ENCODE measurements at regions not wholly inside any gene's neighbourhood (a gene's known extent, or its start where the extent isn't known, plus 50 kb on each side); places are given as distances from the start of the nearest gene placed in this dataset.

GRCh38 chr14:53885136-53885640 lies 71.4 kb downstream of the BMP4 start:
- Histone ChIP-seq H3K4me3 (ENCODE audit: low read length) (no peak overlapping the region), H3K56ac (ENCODE audit: low read length) (no peak overlapping the region), H4K8ac (ENCODE audit: low read depth, low read length) (no peak overlapping the region), H2BK120ac (ENCODE audit: low read depth, low read length) (no peak overlapping the region), H3K27me3 (ENCODE audit: insufficient read depth, low read length, poor library complexity) (no peaks in the 10 kb centered on the region), H2BK5ac (ENCODE audit: low read length) (no peak overlapping the region), H3K9ac (ENCODE audit: low read length) (no peak overlapping the region), H3K36me3 (ENCODE audit: control insufficient read depth, insufficient read depth, low read length) (no peaks in the 10 kb centered on the region), H2BK15ac (replicated peaks; ENCODE audit: low read depth) (no peak overlapping the region), H3K18ac (ENCODE audit: low read length) (no peak overlapping the region), H3K4ac (ENCODE audit: low read depth, low read length) (no peak overlapping the region), H2AK5ac (ENCODE audit: low read length) (no peak overlapping the region), H3K79me2 (ENCODE audit: control insufficient read depth, insufficient read depth, low read length) (no peaks in the 10 kb centered on the region), H3K79me1 (ENCODE audit: low read length) (no peaks in the 10 kb centered on the region), H4K5ac (ENCODE audit: low read length) (no peak overlapping the region), H3K4me1 (ENCODE audit: control insufficient read depth, low read depth, low read length) (no peaks in the 10 kb centered on the region), H3K4me2 (ENCODE audit: low read length) (no peak overlapping the region), H3K23ac (ENCODE audit: low read length) (no peak overlapping the region), H3K27ac (ENCODE audit: low read depth, low read length) (no peak overlapping the region)
- no CpG with 5 or more reads among the region's 1 CpG for WGBS (ENCODE audit: extremely low coverage, insufficient coverage, low lambda C conversion rate)
- no peak for DNase-seq

- no peak overlapping the region for H4K8ac ChIP-seq (ENCODE audit: low read depth, low read length)
- no peak overlapping the region for H2AK5ac ChIP-seq (ENCODE audit: low read length)
- H2BK5ac ChIP-seq (ENCODE audit: low read length) = no peak overlapping the region
- no peak overlapping the region for H3K27ac ChIP-seq (ENCODE audit: low read depth, low read length)
- no peaks in the 10 kb centered on the region for H3K79me1 ChIP-seq (ENCODE audit: low read length)
- H3K27me3 ChIP-seq (ENCODE audit: insufficient read depth, low read length, poor library complexity) = no peaks in the 10 kb centered on the region
- no peak overlapping the region for H3K9ac ChIP-seq (ENCODE audit: low read length)
- H3K56ac ChIP-seq (ENCODE audit: low read length) = no peak overlapping the region
- H3K23ac ChIP-seq (ENCODE audit: low read length) = no peak overlapping the region
- no peak overlapping the region for H2BK120ac ChIP-seq (ENCODE audit: low read depth, low read length)
- DNase-seq = no peak
- no peak overlapping the region for H4K5ac ChIP-seq (ENCODE audit: low read length)
- no peak overlapping the region for H3K4me2 ChIP-seq (ENCODE audit: low read length)
- H3K4me1 ChIP-seq (ENCODE audit: control insufficient read depth, low read depth, low read length) = no peaks in the 10 kb centered on the region
- H3K18ac ChIP-seq (ENCODE audit: low read length) = no peak overlapping the region
- no peak overlapping the region for H3K4ac ChIP-seq (ENCODE audit: low read depth, low read length)
- WGBS (ENCODE audit: extremely low coverage, insufficient coverage, low lambda C conversion rate) = no CpG with 5 or more reads among the region's 1 CpG
- no peaks in the 10 kb centered on the region for H3K79me2 ChIP-seq (ENCODE audit: control insufficient read depth, insufficient read depth, low read length)
- no peaks in the 10 kb centered on the region for H3K36me3 ChIP-seq (ENCODE audit: control insufficient read depth, insufficient read depth, low read length)
- H3K4me3 ChIP-seq (ENCODE audit: low read length) = no peak overlapping the region
- no peak overlapping the region for H2BK15ac ChIP-seq (replicated peaks; ENCODE audit: low read depth)
Observed at GRCh38 chr14:53884601-53885000, 72.0 kb downstream of the BMP4 start.

GRCh38 chr14:53883739-53884138 lies 72.9 kb downstream of the BMP4 start:
- Histone ChIP-seq H2BK5ac (ENCODE audit: low read length) (no peak overlapping the region), H3K79me2 (ENCODE audit: control insufficient read depth, insufficient read depth, low read length) (no peaks in the 10 kb centered on the region), H3K27me3 (ENCODE audit: insufficient read depth, low read length, poor library complexity) (no peaks in the 10 kb centered on the region), H3K9ac (ENCODE audit: low read length) (no peak overlapping the region), H3K4ac (ENCODE audit: low read depth, low read length) (no peak overlapping the region), H2AK5ac (ENCODE audit: low read length) (no peak overlapping the region), H3K23ac (ENCODE audit: low read length) (no peak overlapping the region), H4K5ac (ENCODE audit: low read length) (no peak overlapping the region), H3K4me3 (ENCODE audit: low read length) (no peak overlapping the region), H3K79me1 (ENCODE audit: low read length) (no peaks in the 10 kb centered on the region), H3K4me2 (ENCODE audit: low read length) (no peak overlapping the region), H2BK15ac (replicated peaks; ENCODE audit: low read depth) (no peak overlapping the region), H4K8ac (ENCODE audit: low read depth, low read length) (no peak overlapping the region), H3K56ac (ENCODE audit: low read length) (no peak overlapping the region), H3K36me3 (ENCODE audit: control insufficient read depth, insufficient read depth, low read length) (no peaks in the 10 kb centered on the region), H2BK120ac (ENCODE audit: low read depth, low read length) (no peak overlapping the region), H3K18ac (ENCODE audit: low read length) (no peak overlapping the region), H3K27ac (ENCODE audit: low read depth, low read length) (no peak overlapping the region), H3K4me1 (ENCODE audit: control insufficient read depth, low read depth, low read length) (no peaks in the 10 kb centered on the region)
- DNase-seq = no peak
- WGBS (ENCODE audit: extremely low coverage, insufficient coverage, low lambda C conversion rate) = no CpG with 5 or more reads among the region's 4 CpGs

GRCh38 chr14:53882684-53883083 lies 73.9 kb downstream of the BMP4 start:
- Histone ChIP-seq H3K79me2 (ENCODE audit: control insufficient read depth, insufficient read depth, low read length) (no peaks in the 10 kb centered on the region), H3K27me3 (ENCODE audit: insufficient read depth, low read length, poor library complexity) (no peaks in the 10 kb centered on the region), H3K9ac (ENCODE audit: low read length) (no peak overlapping the region), H2AK5ac (ENCODE audit: low read length) (no peak overlapping the region), H3K4me1 (ENCODE audit: control insufficient read depth, low read depth, low read length) (no peaks in the 10 kb centered on the region), H3K4me2 (ENCODE audit: low read length) (no peak overlapping the region), H2BK15ac (replicated peaks; ENCODE audit: low read depth) (no peak overlapping the region), H3K4ac (ENCODE audit: low read depth, low read length) (no peak overlapping the region), H4K5ac (ENCODE audit: low read length) (no peak overlapping the region), H3K4me3 (ENCODE audit: low read length) (no peak overlapping the region), H3K18ac (ENCODE audit: low read length) (no peak overlapping the region), H2BK5ac (ENCODE audit: low read length) (no peak overlapping the region), H3K27ac (ENCODE audit: low read depth, low read length) (no peak overlapping the region), H3K23ac (ENCODE audit: low read length) (no peak overlapping the region), H3K79me1 (ENCODE audit: low read length) (no peaks in the 10 kb centered on the region), H3K36me3 (ENCODE audit: control insufficient read depth, insufficient read depth, low read length) (no peaks in the 10 kb centered on the region), H2BK120ac (ENCODE audit: low read depth, low read length) (no peak overlapping the region), H3K56ac (ENCODE audit: low read length) (no peak overlapping the region), H4K8ac (ENCODE audit: low read depth, low read length) (no peak overlapping the region)
- no peak for DNase-seq
- no CpG with 5 or more reads among the region's 4 CpGs for WGBS (ENCODE audit: extremely low coverage, insufficient coverage, low lambda C conversion rate)

GRCh38 chr14:53881921-53882320 lies 74.7 kb downstream of the BMP4 start:
- H3K23ac ChIP-seq (ENCODE audit: low read length) = no peak overlapping the region
- H3K56ac ChIP-seq (ENCODE audit: low read length) = no peak overlapping the region
- DNase-seq = no peak
- no peak overlapping the region for H3K18ac ChIP-seq (ENCODE audit: low read length)
- no CpG with 5 or more reads among the region's 5 CpGs for WGBS (ENCODE audit: extremely low coverage, insufficient coverage, low lambda C conversion rate)
- H2BK15ac ChIP-seq (replicated peaks; ENCODE audit: low read depth) = no peak overlapping the region
- no peak overlapping the region for H3K4me2 ChIP-seq (ENCODE audit: low read length)
- no peaks in the 10 kb centered on the region for H3K79me1 ChIP-seq (ENCODE audit: low read length)
- no peak overlapping the region for H3K4ac ChIP-seq (ENCODE audit: low read depth, low read length)
- no peak overlapping the region for H4K8ac ChIP-seq (ENCODE audit: low read depth, low read length)
- no peak overlapping the region for H2AK5ac ChIP-seq (ENCODE audit: low read length)
- no peak overlapping the region for H2BK5ac ChIP-seq (ENCODE audit: low read length)
- no peak overlapping the region for H3K27ac ChIP-seq (ENCODE audit: low read depth, low read length)
- no peak overlapping the region for H3K9ac ChIP-seq (ENCODE audit: low read length)
- H3K36me3 ChIP-seq (ENCODE audit: control insufficient read depth, insufficient read depth, low read length) = no peaks in the 10 kb centered on the region
- H3K79me2 ChIP-seq (ENCODE audit: control insufficient read depth, insufficient read depth, low read length) = no peaks in the 10 kb centered on the region
- H2BK120ac ChIP-seq (ENCODE audit: low read depth, low read length) = no peak overlapping the region
- no peak overlapping the region for H4K5ac ChIP-seq (ENCODE audit: low read length)
- no peaks in the 10 kb centered on the region for H3K4me1 ChIP-seq (ENCODE audit: control insufficient read depth, low read depth, low read length)
- no peak overlapping the region for H3K4me3 ChIP-seq (ENCODE audit: low read length)
- H3K27me3 ChIP-seq (ENCODE audit: insufficient read depth, low read length, poor library complexity) = no peaks in the 10 kb centered on the region

GRCh38 chr14:53881161-53881871 lies 75.3 kb downstream of the BMP4 start:
- no peaks in the 10 kb centered on the region for H3K79me2 ChIP-seq (ENCODE audit: control insufficient read depth, insufficient read depth, low read length)
- no peak for DNase-seq

More at GRCh38 chr14:53881161-53881871, 75.3 kb downstream of the BMP4 start:
- H3K27ac ChIP-seq (ENCODE audit: low read depth, low read length) = no peak overlapping the region
- H3K36me3 ChIP-seq (ENCODE audit: control insufficient read depth, insufficient read depth, low read length) = no peaks in the 10 kb centered on the region
- no peaks in the 10 kb centered on the region for H3K27me3 ChIP-seq (ENCODE audit: insufficient read depth, low read length, poor library complexity)
- no peak overlapping the region for H4K8ac ChIP-seq (ENCODE audit: low read depth, low read length)
- no peak overlapping the region for H3K23ac ChIP-seq (ENCODE audit: low read length)
- no peak overlapping the region for H3K56ac ChIP-seq (ENCODE audit: low read length)
- no peaks in the 10 kb centered on the region for H3K79me1 ChIP-seq (ENCODE audit: low read length)
- no peak overlapping the region for H2BK15ac ChIP-seq (replicated peaks; ENCODE audit: low read depth)
- H3K4me2 ChIP-seq (ENCODE audit: low read length) = no peak overlapping the region
- no peak overlapping the region for H2AK5ac ChIP-seq (ENCODE audit: low read length)
- no peak overlapping the region for H2BK5ac ChIP-seq (ENCODE audit: low read length)
- H3K4me3 ChIP-seq (ENCODE audit: low read length) = no peak overlapping the region
- H3K18ac ChIP-seq (ENCODE audit: low read length) = no peak overlapping the region
- H3K9ac ChIP-seq (ENCODE audit: low read length) = no peak overlapping the region
- H3K4me1 ChIP-seq (ENCODE audit: control insufficient read depth, low read depth, low read length) = no peaks in the 10 kb centered on the region
- H3K4ac ChIP-seq (ENCODE audit: low read depth, low read length) = no peak overlapping the region
- WGBS (ENCODE audit: extremely low coverage, insufficient coverage, low lambda C conversion rate) = no CpG with 5 or more reads among the region's 4 CpGs
- no peak overlapping the region for H2BK120ac ChIP-seq (ENCODE audit: low read depth, low read length)
- H4K5ac ChIP-seq (ENCODE audit: low read length) = no peak overlapping the region
